ENCODE measurements at regions not wholly inside any gene's neighbourhood (a gene's known extent, or its start where the extent isn't known, plus 50 kb on each side); places are given as distances from the start of the nearest gene placed in this dataset.
"Not testable (repeated sequence)": the region's sequence is repeated elsewhere in the genome, so short reads cannot be mapped to it uniquely, and the experiment has no call there.

GRCh38 chr17:64791691-64792090 is 127.6 kb downstream of the LRRC37A3 start:
- not testable (repeated sequence) for H3K27ac ChIP-seq (ENCODE audit: low read length); H3K4me3 ChIP-seq (ENCODE audit: low read length); H3K4me1 ChIP-seq (ENCODE audit: insufficient read depth, low read length); H3K36me3 ChIP-seq (ENCODE audit: insufficient read depth, low read depth, low read length); H3K27me3 ChIP-seq (ENCODE audit: insufficient read depth, low read length); H3K9me3 ChIP-seq (ENCODE audit: insufficient read depth, low read depth, low read length); H3K9ac ChIP-seq (ENCODE audit: low read depth, low read length)

- H3K27ac ChIP-seq (ENCODE audit: low read length): not testable (repeated sequence)
Measured at GRCh38 chr17:64791226-64791625, 128.1 kb downstream of the LRRC37A3 start.

GRCh38 chr17:64790690-64791089 is 128.6 kb upstream of the SMURF2 start:
- H3K36me3 ChIP-seq (ENCODE audit: insufficient read depth, low read depth, low read length); H3K27ac ChIP-seq (ENCODE audit: low read length); H3K9me3 ChIP-seq (ENCODE audit: insufficient read depth, low read depth, low read length); H3K27me3 ChIP-seq (ENCODE audit: insufficient read depth, low read length); H3K9ac ChIP-seq (ENCODE audit: low read depth, low read length); H3K4me3 ChIP-seq (ENCODE audit: low read length); H3K4me1 ChIP-seq (ENCODE audit: insufficient read depth, low read length): not testable (repeated sequence)

More at GRCh38 chr17:64791226-64791625, 128.1 kb downstream of the LRRC37A3 start:
- not testable (repeated sequence) for H3K36me3 ChIP-seq (ENCODE audit: insufficient read depth, low read depth, low read length); H3K9ac ChIP-seq (ENCODE audit: low read depth, low read length); H3K27me3 ChIP-seq (ENCODE audit: insufficient read depth, low read length); H3K4me3 ChIP-seq (ENCODE audit: low read length); H3K9me3 ChIP-seq (ENCODE audit: insufficient read depth, low read depth, low read length); H3K4me1 ChIP-seq (ENCODE audit: insufficient read depth, low read length)

- H3K9me3 ChIP-seq (ENCODE audit: insufficient read depth, low read depth, low read length); H3K27ac ChIP-seq (ENCODE audit: low read length); H3K4me1 ChIP-seq (ENCODE audit: insufficient read depth, low read length); H3K4me3 ChIP-seq (ENCODE audit: low read length); H3K27me3 ChIP-seq (ENCODE audit: insufficient read depth, low read length); H3K9ac ChIP-seq (ENCODE audit: low read depth, low read length); H3K36me3 ChIP-seq (ENCODE audit: insufficient read depth, low read depth, low read length): not testable (repeated sequence)
Measured at GRCh38 chr17:64790193-64790592, 128.1 kb upstream of the SMURF2 start.

- not testable (repeated sequence) for H3K4me1 ChIP-seq (ENCODE audit: insufficient read depth, low read length); H3K9ac ChIP-seq (ENCODE audit: low read depth, low read length); H3K4me3 ChIP-seq (ENCODE audit: low read length)
Measured at GRCh38 chr17:64789061-64789445, 126.9 kb upstream of the SMURF2 start.

GRCh38 chr17:64788286-64789060 is 126.4 kb upstream of the SMURF2 start:
- Histone ChIP-seq H3K27ac (ENCODE audit: low read length) (no peak overlapping the region), H3K4me3 (ENCODE audit: low read length) (no peak overlapping the region), H3K27me3 (ENCODE audit: insufficient read depth, low read length) (no peaks in the 10 kb centered on the region), H3K9me3 (ENCODE audit: insufficient read depth, low read depth, low read length) (no peaks in the 10 kb centered on the region), H3K36me3 (ENCODE audit: insufficient read depth, low read depth, low read length) (no peaks in the 10 kb centered on the region), H3K4me1 (ENCODE audit: insufficient read depth, low read length) (no peaks in the 10 kb centered on the region), H3K9ac (ENCODE audit: low read depth, low read length) (no peak overlapping the region)

More at GRCh38 chr17:64789061-64789445, 126.9 kb upstream of the SMURF2 start:
- not testable (repeated sequence) for H3K36me3 ChIP-seq (ENCODE audit: insufficient read depth, low read depth, low read length); H3K27me3 ChIP-seq (ENCODE audit: insufficient read depth, low read length); H3K9me3 ChIP-seq (ENCODE audit: insufficient read depth, low read depth, low read length); H3K27ac ChIP-seq (ENCODE audit: low read length)

- no peak overlapping the region for H3K9ac ChIP-seq (ENCODE audit: low read depth, low read length)
- no peak overlapping the region for H3K27ac ChIP-seq (ENCODE audit: low read length)
- no peaks in the 10 kb centered on the region for H3K9me3 ChIP-seq (ENCODE audit: insufficient read depth, low read depth, low read length)
- no peak overlapping the region for H3K4me3 ChIP-seq (ENCODE audit: low read length)
- H3K36me3 ChIP-seq (ENCODE audit: insufficient read depth, low read depth, low read length): no peaks in the 10 kb centered on the region
- no peaks in the 10 kb centered on the region for H3K4me1 ChIP-seq (ENCODE audit: insufficient read depth, low read length)
- peaks cover 5% of the 10 kb centered on the region; the same call in 1 of the 2 replicates for H3K27me3 ChIP-seq (ENCODE audit: insufficient read depth, low read length)
Measured at GRCh38 chr17:64787921-64788271, 125.8 kb upstream of the SMURF2 start.

- Histone ChIP-seq H3K4me1 (ENCODE audit: insufficient read depth, low read length) (no peaks in the 10 kb centered on the region), H3K27me3 (ENCODE audit: insufficient read depth, low read length) (peaks cover 11% of the 10 kb centered on the region), H3K9ac (ENCODE audit: low read depth, low read length) (no peak overlapping the region), H3K27ac (ENCODE audit: low read length) (no peak overlapping the region), H3K4me3 (ENCODE audit: low read length) (no peak overlapping the region), H3K9me3 (ENCODE audit: insufficient read depth, low read depth, low read length) (no peaks in the 10 kb centered on the region), H3K36me3 (ENCODE audit: insufficient read depth, low read depth, low read length) (no peaks in the 10 kb centered on the region)
Measured at GRCh38 chr17:64787255-64787920, 125.3 kb upstream of the SMURF2 start.

- Histone ChIP-seq H3K4me1 (ENCODE audit: insufficient read depth, low read length) (no peaks in the 10 kb centered on the region; the same call in 1 of the 2 replicates), H3K4me3 (ENCODE audit: low read length) (no peak overlapping the region), H3K9ac (ENCODE audit: low read depth, low read length) (no peak overlapping the region), H3K27ac (ENCODE audit: low read length) (no peak overlapping the region), H3K36me3 (ENCODE audit: insufficient read depth, low read depth, low read length) (no peaks in the 10 kb centered on the region), H3K9me3 (ENCODE audit: insufficient read depth, low read depth, low read length) (no peaks in the 10 kb centered on the region), H3K27me3 (ENCODE audit: insufficient read depth, low read length) (peaks cover 21% of the 10 kb centered on the region)
Measured at GRCh38 chr17:64786337-64786736, 124.2 kb upstream of the SMURF2 start.

GRCh38 chr17:64785011-64785421 is 122.9 kb upstream of the SMURF2 start:
- H3K9ac ChIP-seq (ENCODE audit: low read depth, low read length): no peak overlapping the region
- no peaks in the 10 kb centered on the region for H3K9me3 ChIP-seq (ENCODE audit: insufficient read depth, low read depth, low read length)
- peaks cover 34% of the 10 kb centered on the region for H3K27me3 ChIP-seq (ENCODE audit: insufficient read depth, low read length)
- no peaks in the 10 kb centered on the region; the same call in 1 of the 2 replicates for H3K4me1 ChIP-seq (ENCODE audit: insufficient read depth, low read length)
- H3K4me3 ChIP-seq (ENCODE audit: low read length): no peak overlapping the region
- H3K36me3 ChIP-seq (ENCODE audit: insufficient read depth, low read depth, low read length): no peaks in the 10 kb centered on the region
- H3K27ac ChIP-seq (ENCODE audit: low read length): no peak overlapping the region

GRCh38 chr17:64784353-64785010 is 122.4 kb upstream of the SMURF2 start:
- Histone ChIP-seq H3K4me1 (ENCODE audit: insufficient read depth, low read length) (no peaks in the 10 kb centered on the region; the same call in 1 of the 2 replicates), H3K36me3 (ENCODE audit: insufficient read depth, low read depth, low read length) (no peaks in the 10 kb centered on the region), H3K9ac (ENCODE audit: low read depth, low read length) (no peak overlapping the region), H3K27ac (ENCODE audit: low read length) (no peak overlapping the region), H3K27me3 (ENCODE audit: insufficient read depth, low read length) (peaks cover 40% of the 10 kb centered on the region), H3K4me3 (ENCODE audit: low read length) (no peak overlapping the region), H3K9me3 (ENCODE audit: insufficient read depth, low read depth, low read length) (no peaks in the 10 kb centered on the region)
